HG02973 (cell line): ENCODE measurements at regions not wholly inside any gene's neighbourhood (a gene's known extent, or its start where the extent isn't known, plus 50 kb on each side); places are given as distances from the start of the nearest gene placed in this dataset.
"Not testable (repeated sequence)": the region's sequence is repeated elsewhere in the genome, so short reads cannot be mapped to it uniquely, and the experiment has no call there.

Experiments
- ATAC-seq: cut with Tn5 transposase; IDR thresholded peaks from one replicate; pipeline ENCODE4 v1.9.1; 2021; ENCODE audit warnings: moderate library complexity; ENCODE audit not compliant: unreplicated experiment

- no peak for ATAC-seq
These were observed 888.8 kb upstream of the SOX11 start for GRCh38 chr2:4803396-4803795.

- not testable (repeated sequence) for ATAC-seq
These were observed 878.0 kb upstream of the SOX11 start for GRCh38 chr2:4814137-4814536.

GRCh38 chr2:4827836-4828235, 864.3 kb upstream of the SOX11 start:
- no peak for ATAC-seq

- no peak for ATAC-seq
These were observed 863.4 kb upstream of the SOX11 start for GRCh38 chr2:4828682-4829374.

GRCh38 chr2:4831751-4832150, 860.4 kb upstream of the SOX11 start:
- ATAC-seq, result no peak

GRCh38 chr2:4832642-4833041, 859.5 kb upstream of the SOX11 start:
- no peak for ATAC-seq

- no peak for ATAC-seq
These were observed 853.6 kb upstream of the SOX11 start for GRCh38 chr2:4838626-4839025.

GRCh38 chr2:4840791-4841190, 851.4 kb upstream of the SOX11 start:
- no peak for ATAC-seq

GRCh38 chr2:4844881-4845280, 847.3 kb upstream of the SOX11 start:
- no peak for ATAC-seq

GRCh38 chr2:4862031-4862430, 830.2 kb upstream of the SOX11 start:
- no peak for ATAC-seq

GRCh38 chr2:4866198-4866597, 826.0 kb upstream of the SOX11 start:
- ATAC-seq, result no peak

GRCh38 chr2:4868466-4868865, 823.7 kb upstream of the SOX11 start:
- ATAC-seq, result no peak

- ATAC-seq, result no peak
These were observed 823.0 kb upstream of the SOX11 start for GRCh38 chr2:4869154-4869553.

- no peak for ATAC-seq
These were observed 818.8 kb upstream of the SOX11 start for GRCh38 chr2:4873364-4873763.

- no peak for ATAC-seq
These were observed 818.1 kb upstream of the SOX11 start for GRCh38 chr2:4873876-4874593.

- ATAC-seq, result no peak
These were observed 809.8 kb upstream of the SOX11 start for GRCh38 chr2:4882421-4882820.

GRCh38 chr2:4882941-4883340, 809.2 kb upstream of the SOX11 start:
- no peak for ATAC-seq

GRCh38 chr2:4883375-4883774, 808.8 kb upstream of the SOX11 start:
- ATAC-seq, result no peak

GRCh38 chr2:4884117-4884571, 808.0 kb upstream of the SOX11 start:
- no peak for ATAC-seq

- no peak for ATAC-seq
These were observed 800.8 kb upstream of the SOX11 start for GRCh38 chr2:4891394-4891793.

- ATAC-seq, result no peak
These were observed 796.8 kb upstream of the SOX11 start for GRCh38 chr2:4895371-4895770.

- no peak for ATAC-seq
These were observed 793.5 kb upstream of the SOX11 start for GRCh38 chr2:4898706-4899105.

GRCh38 chr2:4900242-4900641, 791.9 kb upstream of the SOX11 start:
- ATAC-seq, result no peak
